ENCODE measurements at regions not wholly inside any gene's neighbourhood (a gene's known extent, or its start where the extent isn't known, plus 50 kb on each side); places are given as distances from the start of the nearest gene placed in this dataset.

DNA sequence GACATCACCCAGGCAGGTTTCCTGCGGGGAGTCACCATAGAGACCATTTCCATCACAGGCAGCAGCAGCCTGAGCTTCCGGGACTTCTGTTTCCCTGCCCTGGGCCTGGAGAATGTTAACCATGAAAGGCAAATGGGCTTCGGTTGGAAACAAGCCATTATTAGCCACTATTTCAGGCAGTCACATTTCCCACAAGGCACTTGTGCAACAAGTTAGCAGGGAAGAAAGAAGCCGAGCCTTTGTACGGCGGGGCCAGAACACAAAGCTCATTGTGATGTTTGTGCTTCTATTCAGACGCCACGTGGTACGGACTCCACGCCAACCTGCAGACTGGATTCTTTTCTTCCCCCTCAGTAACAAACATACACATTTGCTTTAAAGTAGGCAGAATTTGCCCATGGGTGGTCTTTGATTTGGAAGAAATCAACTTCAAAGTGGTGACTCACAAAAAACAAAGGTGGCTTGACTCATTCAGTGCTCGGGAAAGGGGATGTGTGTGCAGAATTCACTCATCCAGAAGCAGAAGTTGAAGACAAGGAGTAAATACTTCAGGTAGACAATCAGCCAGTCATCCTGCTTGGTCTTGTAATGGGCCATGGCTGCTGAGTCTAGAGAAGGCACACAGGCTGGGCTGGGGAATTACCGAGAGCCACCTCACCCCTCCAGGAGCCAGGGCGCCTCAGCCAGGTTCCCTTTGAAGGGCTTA, 154.2 kb upstream of the PRMT8 start:
- no peak for DNase-seq

DNA sequence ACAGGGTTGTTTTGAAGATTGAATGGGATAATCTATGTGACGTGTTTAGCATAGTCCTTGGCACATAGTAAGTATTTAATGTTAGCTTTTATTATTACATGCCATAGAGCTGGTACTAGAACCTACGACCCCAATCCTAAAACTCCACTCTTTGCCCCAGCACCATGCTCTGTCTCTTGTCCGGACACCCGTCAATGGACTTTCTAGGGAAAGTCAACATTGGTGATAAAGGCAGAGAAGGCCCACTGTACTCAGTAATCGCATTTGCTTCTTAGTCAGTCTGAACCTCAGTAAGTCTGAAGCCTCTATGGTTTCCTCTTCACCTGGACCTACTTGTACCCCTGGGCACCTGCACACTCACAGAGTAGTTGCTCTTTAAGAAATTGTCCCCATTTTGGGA, 153.1 kb upstream of the PRMT8 start:
- DNase-seq, result no peak

- DNase-seq, result no peak
These were observed 151.8 kb upstream of the PRMT8 start for GRCh38 chr12:3339221-3339620.

DNA sequence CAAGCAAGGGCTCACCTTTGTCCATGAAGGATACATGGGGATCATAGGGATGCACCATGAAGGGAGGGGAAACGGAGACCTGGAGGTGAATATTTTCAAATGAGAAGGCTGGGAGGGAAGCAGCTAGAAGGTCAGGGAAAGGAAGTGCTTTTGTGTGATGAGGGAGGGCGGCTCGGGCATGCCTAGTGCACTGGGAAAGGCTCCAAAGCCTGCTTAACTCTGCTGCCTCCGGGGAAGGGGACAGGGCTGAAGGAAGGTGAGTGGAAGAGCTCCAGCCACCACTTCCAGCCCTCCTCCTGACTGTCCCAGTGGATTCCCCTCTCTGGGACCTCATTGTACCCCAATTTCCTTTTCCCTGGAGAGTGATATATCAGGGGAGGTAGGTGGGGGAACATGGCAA, 149.4 kb upstream of the PRMT8 start:
- DNase-seq, result no peak

DNA sequence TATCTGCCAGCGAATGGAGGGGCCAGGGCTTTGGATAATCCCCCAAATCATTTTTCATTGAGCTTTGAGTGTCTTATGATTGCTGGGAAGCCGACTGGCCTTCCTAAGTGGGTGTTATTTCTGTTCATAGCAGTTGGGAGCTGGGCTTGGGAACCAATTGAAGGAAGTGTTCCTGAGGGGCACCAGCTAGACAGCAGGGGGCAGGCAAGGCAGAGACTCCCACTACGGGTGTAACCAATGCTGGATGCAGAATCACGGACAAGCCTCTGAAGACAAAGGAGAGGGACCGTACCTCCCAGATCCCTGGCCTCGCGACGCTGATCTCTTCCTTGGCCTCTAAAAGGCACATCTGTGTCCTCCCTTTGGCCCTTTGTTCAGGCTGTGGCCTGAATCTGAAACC, 149.0 kb upstream of the PRMT8 start:
- peak; percentile 71 for DNase-seq

- DNase-seq, result no peak
These were observed 142.9 kb upstream of the PRMT8 start for GRCh38 chr12:3348055-3348454.

DNA sequence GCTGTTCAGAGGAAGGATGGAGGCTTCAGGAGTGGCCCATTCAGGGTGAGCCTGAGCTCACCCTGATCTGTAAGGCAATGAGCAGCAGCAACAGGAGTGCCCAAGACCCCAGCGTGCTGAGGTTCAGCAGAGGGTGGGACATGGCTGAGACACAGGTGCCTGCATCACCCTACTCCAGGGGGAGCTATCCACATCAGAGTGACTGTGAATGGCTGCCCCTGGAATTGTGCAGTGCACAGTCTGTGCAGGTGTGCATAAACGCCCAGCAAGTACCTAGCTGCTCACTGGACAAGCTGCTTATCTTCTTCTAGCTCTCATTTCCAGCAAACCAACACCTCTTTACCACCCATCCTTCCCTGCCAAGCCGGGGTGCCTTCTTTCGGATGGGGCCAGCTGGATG, 140.6 kb upstream of the PRMT8 start:
- no peak for DNase-seq

DNA sequence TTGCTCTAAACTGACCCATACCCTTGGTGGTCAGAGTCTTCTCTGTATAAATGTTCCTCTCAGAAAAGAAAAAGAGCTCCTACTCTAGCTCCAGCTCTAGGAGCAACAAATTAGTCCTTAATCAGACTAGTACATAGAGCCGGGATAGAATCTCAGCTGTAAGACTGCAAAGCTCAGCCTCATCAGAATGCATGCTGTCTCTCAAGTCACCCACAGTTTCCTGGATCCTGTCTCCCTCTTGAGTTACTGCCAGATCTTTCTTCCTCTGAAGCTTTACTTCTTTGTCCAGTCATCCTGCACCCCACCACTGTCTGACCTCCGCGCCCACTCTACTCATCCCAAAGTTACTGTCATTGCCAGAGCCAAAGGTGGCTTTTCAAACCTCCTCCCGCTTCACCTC, 139.3 kb upstream of the PRMT8 start:
- DNase-seq, result no peak

GRCh38 chr12:3352230-3352629, 138.8 kb upstream of the PRMT8 start:
- DNase-seq, result no peak

DNA sequence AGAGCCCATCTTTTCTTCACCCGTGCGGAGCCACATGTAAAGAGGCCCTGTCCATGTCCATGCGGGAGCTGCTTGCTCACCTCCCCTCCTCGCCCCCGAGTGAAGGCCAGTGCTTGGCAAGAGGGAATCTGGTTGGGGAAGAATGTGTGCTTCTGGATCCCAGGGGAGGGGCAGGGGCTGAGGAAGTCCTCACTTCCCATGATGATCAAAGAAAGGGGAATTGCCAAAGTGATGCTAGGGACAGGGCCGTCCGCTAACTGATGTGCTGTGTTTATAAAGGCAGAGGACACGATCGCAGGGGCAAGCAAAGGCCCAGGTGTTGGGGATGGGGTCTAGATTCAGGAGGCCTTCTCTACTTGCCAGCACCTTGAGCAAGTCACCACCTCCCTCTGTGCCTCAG, 137.4 kb upstream of the PRMT8 start:
- no peak for DNase-seq

DNA sequence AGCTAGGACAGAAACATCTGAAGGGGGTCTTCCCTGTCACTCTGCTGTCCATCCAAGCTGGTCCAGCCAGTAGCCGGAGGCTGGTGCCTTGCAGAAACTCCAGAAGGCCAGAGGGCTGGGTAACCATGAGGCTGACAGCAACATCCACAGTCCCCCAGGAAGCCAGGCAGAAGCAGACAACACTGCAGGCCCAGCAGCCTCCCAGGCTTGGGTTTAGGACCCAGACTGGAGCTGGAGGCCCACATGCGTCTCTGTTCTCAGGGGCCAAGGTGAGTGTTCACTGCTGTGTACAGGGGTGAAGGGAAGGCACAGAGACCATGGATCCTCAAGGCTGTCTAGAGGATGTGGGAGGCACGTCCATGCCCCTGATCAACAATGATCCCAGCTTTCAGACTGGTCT, 136.4 kb upstream of the PRMT8 start:
- no peak for DNase-seq

DNA sequence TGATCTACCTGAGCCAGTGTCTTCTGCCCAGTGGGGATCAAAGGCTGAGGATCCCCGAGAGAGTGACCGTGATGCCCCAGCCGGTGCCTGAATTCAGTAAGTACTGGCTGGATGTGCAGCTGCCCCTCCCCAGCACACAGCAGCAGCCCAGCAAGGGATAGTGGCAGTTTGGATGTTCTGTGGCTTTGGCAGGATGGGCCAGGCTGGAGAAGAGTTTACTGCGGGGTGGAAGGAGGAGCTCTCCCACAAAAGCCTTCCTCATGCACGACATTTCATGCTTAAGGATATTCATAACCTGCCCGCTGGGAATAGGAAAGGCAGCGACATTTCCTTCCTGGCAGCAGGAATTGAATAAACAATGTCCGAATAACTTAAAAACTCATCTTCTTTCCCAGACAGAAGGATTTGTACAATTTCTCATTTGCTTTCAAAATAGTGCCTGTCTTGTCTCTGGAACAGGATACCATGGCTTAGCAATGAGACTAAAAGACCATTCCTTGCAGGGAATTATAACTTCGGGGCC, 135.6 kb upstream of the PRMT8 start:
- no peak for DNase-seq

DNA sequence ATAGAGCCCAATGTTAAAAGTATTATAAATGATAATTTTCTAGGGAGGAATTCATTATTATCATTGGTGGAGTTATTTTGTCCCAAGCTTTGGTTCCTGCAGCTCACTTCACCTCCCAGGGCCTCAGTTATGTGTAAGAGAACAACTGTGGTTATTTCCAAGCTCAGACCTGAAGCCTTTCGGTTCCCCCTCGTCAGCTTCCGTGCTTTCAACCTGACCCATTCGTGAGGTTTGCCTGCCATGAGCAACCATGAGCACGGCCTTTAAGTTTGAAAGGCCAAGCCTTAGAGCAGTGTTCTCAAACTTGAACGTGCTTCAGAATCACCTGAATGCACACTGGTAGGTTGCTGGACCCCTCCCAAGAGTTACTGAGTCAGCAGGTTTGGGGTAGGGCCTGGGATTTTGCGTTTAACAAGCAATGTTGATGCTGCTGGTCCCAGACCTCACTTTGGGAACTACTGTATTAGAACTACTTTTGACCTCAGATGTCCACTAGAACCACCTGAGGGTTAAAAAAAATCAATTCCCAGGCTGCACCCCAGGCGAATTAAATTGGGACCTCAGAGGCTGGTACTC, 133.0 kb upstream of the PRMT8 start:
- DNase-seq, result no peak

DNA sequence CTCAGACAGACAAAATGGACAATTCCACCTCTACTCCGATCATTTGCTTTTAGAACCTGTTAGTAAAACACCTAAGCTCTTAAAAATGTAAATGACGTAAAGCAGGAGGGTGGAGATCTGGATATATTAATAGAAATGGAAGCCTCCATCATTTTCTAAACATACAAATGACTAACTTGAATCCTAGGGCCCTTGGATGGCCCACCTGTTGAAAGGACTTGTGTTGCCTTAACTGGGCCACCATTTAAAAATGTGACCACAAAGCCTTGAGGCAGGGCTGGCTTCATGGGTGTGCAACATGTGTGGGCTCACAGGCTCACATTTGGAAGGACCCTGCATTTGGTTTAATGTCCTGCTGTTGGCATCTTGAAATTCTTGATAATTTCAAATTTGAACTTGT, 131.5 kb upstream of the PRMT8 start:
- no peak for DNase-seq

- no peak for DNase-seq
These were observed 129.9 kb upstream of the PRMT8 start for GRCh38 chr12:3361146-3361545.

DNA sequence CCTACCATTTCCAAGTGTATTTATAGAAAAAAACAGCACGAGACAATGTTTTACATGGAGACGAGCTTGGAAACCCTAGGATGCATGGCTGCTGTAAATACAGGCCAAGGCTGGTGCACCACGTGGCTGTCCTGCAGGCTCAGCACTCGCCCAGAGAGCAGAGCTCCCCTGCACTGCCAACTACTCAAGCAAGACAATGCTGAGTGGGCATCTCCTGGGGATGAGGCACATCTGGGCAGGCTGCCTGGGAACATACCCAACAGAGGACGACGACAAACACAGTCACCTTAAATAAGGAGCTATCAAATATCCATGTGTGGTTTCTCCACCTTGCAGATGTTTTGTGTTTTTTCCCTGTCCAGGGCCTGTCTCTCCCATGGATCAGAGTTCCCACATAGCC, 128.3 kb upstream of the PRMT8 start:
- peak; percentile 48 for DNase-seq

- DNase-seq, result no peak
These were observed 127.4 kb upstream of the PRMT8 start for GRCh38 chr12:3363608-3364007.

- DNase-seq, result no peak
These were observed 126.8 kb upstream of the PRMT8 start for GRCh38 chr12:3364226-3364625.

DNA sequence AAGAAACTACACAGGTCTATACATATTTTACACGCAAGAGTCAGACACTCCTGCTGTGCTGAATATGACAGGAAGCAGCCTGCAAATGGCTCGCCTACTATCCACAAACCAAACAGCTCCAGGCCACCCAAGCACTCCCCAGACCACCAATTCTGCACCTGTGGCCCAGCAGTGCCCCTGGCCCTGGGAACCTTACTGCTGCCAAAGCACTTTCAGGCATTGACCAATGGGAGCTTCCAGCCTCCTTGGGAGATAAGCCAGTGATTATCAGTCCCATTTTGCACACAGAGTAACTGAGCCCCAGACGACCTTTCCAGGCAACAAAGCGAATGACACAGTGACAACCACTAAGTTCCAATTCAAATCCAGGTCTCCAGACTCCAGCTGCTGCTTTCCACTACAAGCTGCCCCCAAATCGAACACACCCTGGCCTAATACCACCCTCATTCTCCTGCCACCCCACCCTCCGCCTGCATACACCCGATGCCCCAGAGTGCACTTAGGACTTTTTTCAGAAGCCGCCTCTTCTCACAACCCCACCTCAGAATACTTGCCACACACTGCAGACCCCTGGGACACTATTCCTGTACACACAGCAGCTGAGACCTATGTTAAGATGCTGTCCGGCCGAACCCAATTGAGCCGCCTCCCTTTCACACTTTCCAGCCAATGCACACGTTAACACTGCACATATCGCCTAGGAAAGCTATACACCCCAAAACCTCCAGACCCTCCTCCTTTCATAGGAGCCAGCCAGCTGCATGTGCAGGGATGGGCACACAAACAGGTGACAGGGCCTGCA, 126.1 kb upstream of the PRMT8 start:
- no peak for DNase-seq

- no peak for DNase-seq
These were observed 125.3 kb upstream of the PRMT8 start for GRCh38 chr12:3365463-3366411.

GRCh38 chr12:3366451-3367110, 124.4 kb upstream of the PRMT8 start:
- DNase-seq, result no peak

Measured in left kidney (tissue), 1 donor.